ENCODE measurements at regions not wholly inside any gene's neighbourhood (a gene's known extent, or its start where the extent isn't known, plus 50 kb on each side); places are given as distances from the start of the nearest gene placed in this dataset.
"Not testable (repeated sequence)": the region's sequence is repeated elsewhere in the genome, so short reads cannot be mapped to it uniquely, and the experiment has no call there.

DNA sequence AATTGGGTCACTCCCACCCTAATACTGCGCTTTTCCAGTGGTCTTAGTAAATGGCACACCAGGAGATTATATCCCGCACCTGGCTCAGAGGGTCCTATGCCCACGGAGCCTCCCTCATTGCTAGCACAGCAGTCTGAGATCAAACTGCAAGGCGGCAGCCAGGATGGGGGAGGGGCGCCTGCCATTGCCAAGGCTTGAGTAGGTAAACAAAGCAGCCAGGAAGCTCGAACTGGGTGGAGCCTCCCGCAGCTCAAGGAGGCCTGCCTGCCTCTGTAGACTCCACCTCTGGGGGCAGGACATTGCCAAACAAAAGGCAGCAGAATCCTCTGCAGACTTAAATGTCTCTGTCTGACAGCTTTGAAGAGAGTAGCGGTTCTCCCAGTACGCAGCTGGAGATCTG is 52.4 kb upstream of the PMPCB start:
- DNase-seq (ENCODE audit: low spot score), result not testable (repeated sequence)

- no peak for DNase-seq (ENCODE audit: low spot score)
Observed at GRCh38 chr7:103240806-103241205, 56.4 kb upstream of the PMPCB start.

GRCh38 chr7:103235824-103236223 is 61.4 kb upstream of the PMPCB start:
- not testable (repeated sequence) for DNase-seq (ENCODE audit: low spot score)

GRCh38 chr7:103234877-103235276 is 62.4 kb upstream of the PMPCB start:
- DNase-seq (ENCODE audit: low spot score), result not testable (repeated sequence)

GRCh38 chr7:103227787-103228186 is 69.4 kb upstream of the PMPCB start:
- DNase-seq (ENCODE audit: low spot score), result not testable (repeated sequence)

DNA sequence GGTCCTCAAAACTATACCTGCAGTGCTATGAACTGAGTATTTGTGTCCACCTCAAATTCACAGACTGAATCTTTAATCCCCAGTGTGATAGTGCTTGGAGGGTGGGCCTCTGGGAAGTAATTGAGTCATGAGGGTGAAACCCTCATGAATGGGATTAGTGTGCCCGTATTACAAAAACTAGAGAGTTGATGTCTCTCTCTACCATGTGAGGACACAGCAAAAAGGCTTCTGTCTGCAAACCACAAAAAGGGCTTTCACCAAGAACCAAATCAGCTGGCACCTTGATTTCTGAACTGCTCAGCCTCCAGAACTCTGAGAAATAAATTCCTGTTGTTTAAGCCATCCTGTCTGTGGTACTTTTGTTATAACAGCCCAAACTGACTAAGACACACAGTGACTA is 71.4 kb upstream of the PMPCB start:
- DNase-seq (ENCODE audit: low spot score), result peak; percentile 18

DNA sequence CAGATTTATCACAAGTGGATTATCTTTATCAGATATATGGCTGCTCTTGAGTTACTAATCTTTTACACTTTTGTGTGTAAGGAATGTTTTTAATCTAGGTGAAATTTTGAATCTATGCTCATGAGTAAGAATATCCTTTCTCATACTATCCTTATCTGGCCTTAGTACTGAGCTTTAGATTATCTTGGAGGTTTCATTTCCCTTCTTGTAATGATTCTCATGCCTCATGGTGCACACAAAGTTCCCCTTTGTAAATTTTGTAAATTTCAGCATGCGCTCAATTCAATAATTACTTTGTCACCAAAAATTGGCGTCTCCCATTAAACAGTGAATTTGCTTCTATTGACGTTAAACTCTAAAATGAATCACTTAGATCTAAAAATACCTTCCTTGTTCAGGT is 74.2 kb upstream of the NAPEPLD start:
- DNase-seq (ENCODE audit: low spot score), result not testable (repeated sequence)

GRCh38 chr7:103211049-103211448 is 62.1 kb upstream of the NAPEPLD start:
- not testable (repeated sequence) for DNase-seq (ENCODE audit: low spot score)

DNA sequence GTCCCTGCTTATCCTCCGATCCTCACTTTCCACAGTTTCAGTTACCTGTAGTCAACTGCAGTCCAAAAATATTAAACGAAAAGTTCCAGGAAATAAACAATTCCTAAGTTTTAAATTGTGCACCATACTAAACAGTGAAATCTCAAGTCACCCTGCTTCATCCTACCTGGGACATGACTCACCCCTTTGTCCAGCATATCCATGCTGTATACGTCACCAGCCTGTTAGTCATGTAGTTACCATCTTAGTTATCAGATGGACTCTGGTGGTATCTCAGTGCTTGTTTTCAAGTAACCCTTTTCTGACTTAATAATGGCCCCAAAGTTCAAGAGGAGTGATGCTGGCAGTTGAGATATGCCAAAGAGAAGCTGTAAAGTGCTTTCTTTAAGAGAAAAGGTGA is 50.3 kb upstream of the NAPEPLD start:
- DNase-seq (ENCODE audit: low spot score), result not testable (repeated sequence)
